ENCODE measurements at regions not wholly inside any gene's neighbourhood (a gene's known extent, or its start where the extent isn't known, plus 50 kb on each side); places are given as distances from the start of the nearest gene placed in this dataset.

- TF ChIP-seq CTCF (IDR thresholded peaks at IDR 0.05) (no peak), TEAD4 (IDR thresholded peaks at IDR 0.05; ENCODE audit: borderline replicate concordance, insufficient read depth) (no peak), NRF1 (IDR thresholded peaks at IDR 0.05; ENCODE audit: low read depth, low read length) (no peak), POLR2AphosphoS5 (IDR thresholded peaks at IDR 0.05; ENCODE audit: low read depth, low read length) (no peak), SMC3 (IDR thresholded peaks at IDR 0.05; ENCODE audit: low read depth, low read length) (no peak), TAF1 (IDR thresholded peaks at IDR 0.05; ENCODE audit: borderline replicate concordance, low read depth, low read length) (no peak), JUND (IDR thresholded peaks at IDR 0.05) (no peak), EP300 (IDR thresholded peaks at IDR 0.05; ENCODE audit: borderline replicate concordance in 1 of 2, low read depth in 1 of 2, low read length in 1 of 2) (no peak), RAD21 (IDR thresholded peaks at IDR 0.05; ENCODE audit: low read length) (no peak)
- TF ChIP-seq, protein P1, sequence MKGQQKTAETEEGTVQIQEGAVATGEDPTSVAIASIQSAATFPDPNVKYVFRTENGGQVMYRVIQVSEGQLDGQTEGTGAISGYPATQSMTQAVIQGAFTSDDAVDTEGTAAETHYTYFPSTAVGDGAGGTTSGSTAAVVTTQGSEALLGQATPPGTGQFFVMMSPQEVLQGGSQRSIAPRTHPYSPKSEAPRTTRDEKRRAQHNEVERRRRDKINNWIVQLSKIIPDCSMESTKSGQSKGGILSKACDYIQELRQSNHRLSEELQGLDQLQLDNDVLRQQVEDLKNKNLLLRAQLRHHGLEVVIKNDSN (IDR thresholded peaks at IDR 0.05; ENCODE audit: borderline replicate concordance, low read depth) = no peak
- TF ChIP-seq, protein P2, sequence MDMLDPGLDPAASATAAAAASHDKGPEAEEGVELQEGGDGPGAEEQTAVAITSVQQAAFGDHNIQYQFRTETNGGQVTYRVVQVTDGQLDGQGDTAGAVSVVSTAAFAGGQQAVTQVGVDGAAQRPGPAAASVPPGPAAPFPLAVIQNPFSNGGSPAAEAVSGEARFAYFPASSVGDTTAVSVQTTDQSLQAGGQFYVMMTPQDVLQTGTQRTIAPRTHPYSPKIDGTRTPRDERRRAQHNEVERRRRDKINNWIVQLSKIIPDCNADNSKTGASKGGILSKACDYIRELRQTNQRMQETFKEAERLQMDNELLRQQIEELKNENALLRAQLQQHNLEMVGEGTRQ (IDR thresholded peaks at IDR 0.05; ENCODE audit: borderline replicate concordance, low read depth, low read length) = no peak
Measured at GRCh38 chr10:3446221-3446620, 273.6 kb upstream of the PITRM1 start.

Data from SK-N-SH (cell line).